Transverse colon (tissue), 4 donors: ENCODE measurements at regions not wholly inside any gene's neighbourhood (a gene's known extent, or its start where the extent isn't known, plus 50 kb on each side); places are given as distances from the start of the nearest gene placed in this dataset.

Experiments
- DNase-seq: peaks from one replicate; pipeline ENCODE4 v3.0.0-alpha.2; 2019
- H3K27ac ChIP-seq, 4 donors: fragments of 200-600 bp; sonication (generic); 2 replicates each; pipeline ENCODE4 v1.5.1; 2016 to 2018; ENCODE audit warnings: inconsistent platforms in 4 of 4
- H3K27me3 ChIP-seq: fragments of 200-600 bp; sonication (generic); 2 replicates; pipeline ENCODE4 v1.5.1; 2017; ENCODE audit warnings: inconsistent platforms
- H3K36me3 ChIP-seq, 4 donors: fragments of 200-600 bp; sonication (generic); 2 replicates each; pipeline ENCODE4 v1.5.1; 2017 to 2019; ENCODE audit warnings: inconsistent platforms in 4 of 4
- H3K4me1 ChIP-seq, 4 donors: fragments of 200-600 bp; sonication (generic); 2 replicates each; pipeline ENCODE4 v1.5.1; 2017 to 2020; ENCODE audit warnings: inconsistent platforms in 4 of 4
- H3K4me3 ChIP-seq, 4 donors: fragments of 200-600 bp; sonication (generic); 1 replicate in 1 of 4; 2 replicates in 3 of 4; pipeline versions ENCODE4 v1.5.1 to v1.6.1; 2017 to 2019; ENCODE audit warnings: inconsistent platforms in 4 of 4
- H3K9me3 ChIP-seq, 2 donors: fragments of 200-600 bp; sonication (generic); 2 replicates each; pipeline ENCODE4 v1.5.1; 2017 to 2019; ENCODE audit warnings: inconsistent platforms in 2 of 2
- EP300 ChIP-seq: sonication (generic); formaldehyde crosslinking; IDR thresholded peaks from one replicate; pipeline ENCODE4 v1.6.1; 2017; ENCODE audit warnings: antibody characterized with exemption, low read depth
- POLR2A ChIP-seq: fragments of 450-650 bp; IDR thresholded peaks from one replicate; pipeline ENCODE4 v1.6.1; 2016; ENCODE audit warnings: antibody characterized with exemption, mild to moderate bottlenecking, moderate library complexity
- POLR2AphosphoS5 ChIP-seq, 3 donors: sonication (generic); formaldehyde crosslinking; IDR thresholded peaks; one replicate each; pipeline ENCODE4 v1.6.1; 2016; ENCODE audit warnings: antibody characterized with exemption in 3 of 3
- WGBS, 2 donors: methylation state at CpG; one replicate each; pipeline ENCODE4 v1.1.5; 2018; ENCODE audit warnings: low coverage in 1 of 2; 5-methylcytosine and 5-hydroxymethylcytosine counted together
- in situ Hi-C, 4 donors: fragments of 200-750 bp; cut with MboI; loops; one replicate each; pipeline versions ENCODE4 v1.15.0 to v1.15.1; 2017; ENCODE audit warnings: low sequenced_read_pairs in 3 of 4, low pct_ligation_motif_present in 1 of 4, low pct_unique_long_range_greater_than_20kb in 1 of 4
- intact Hi-C: fragments of 100-400 bp; cut with DNase I; formaldehyde crosslinking; loops from one replicate; pipeline ENCODE4 v1.15.1; 2023; ENCODE audit warnings: low total_unique reads
- TF ChIP-seq, protein P1 (sequence below), 5 experiments: fragments of 200-600 bp in 3 of 5; fragments of 450-650 bp in 2 of 5; sonication (generic) in 3 of 5; IDR thresholded peaks; 1 replicate in 2 of 5; 2 replicates in 3 of 5; pipeline ENCODE4 v1.5.1; 2016 to 2017; ENCODE audit warnings: antibody characterized with exemption in 5 of 5, inconsistent platforms in 3 of 5, mild to moderate bottlenecking in 2 of 5, moderate library complexity in 1 of 5

DNA sequence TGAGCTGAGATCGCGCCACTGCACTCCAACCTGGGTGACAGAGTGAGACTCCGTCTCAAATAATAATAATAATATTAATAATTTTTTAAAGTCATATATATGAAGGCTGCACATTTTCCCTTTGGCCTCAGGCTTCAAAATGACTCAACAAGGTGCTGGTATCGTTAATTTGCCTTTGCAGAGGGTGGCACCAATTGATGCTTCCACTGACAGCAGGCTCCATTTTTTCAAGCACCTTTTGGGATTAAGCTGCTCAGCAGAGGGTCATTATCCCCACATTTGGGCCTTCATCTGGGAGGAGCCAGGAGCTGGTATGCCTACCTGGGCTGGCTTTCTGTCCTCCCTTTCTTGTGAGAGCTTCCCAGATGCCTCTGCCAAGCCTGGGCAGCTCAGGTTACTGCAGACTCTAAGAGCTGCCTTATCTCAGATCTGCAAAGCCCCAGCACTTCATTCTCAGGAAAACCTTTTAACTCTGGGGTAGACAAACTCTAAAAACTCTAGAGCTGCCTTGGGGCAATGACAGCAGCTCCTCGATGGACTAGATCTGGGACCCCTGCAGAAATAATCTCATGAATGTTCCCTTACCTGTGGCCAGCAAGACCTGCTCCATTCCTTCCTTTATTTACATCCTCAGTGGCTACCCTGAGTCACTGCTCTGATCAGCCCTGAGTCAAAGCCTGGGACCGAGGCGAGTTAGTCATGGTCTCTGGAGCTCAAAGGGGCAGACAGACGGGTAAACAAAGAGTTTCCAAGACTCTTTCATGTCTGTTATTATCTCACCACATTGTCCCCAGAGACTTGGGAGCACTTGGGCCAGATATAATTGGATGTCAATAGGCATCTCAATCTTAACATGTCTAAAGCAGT, 80.0 kb upstream of the EYA2 start:
- Histone ChIP-seq H3K4me1 (peaks cover 0 to 34% (median 13%) of the 10 kb centered on the region in 4 donors), H3K27me3 (peaks cover 43% of the 10 kb centered on the region), H3K9me3 (no peaks in the 10 kb centered on the region), H3K27ac (no peak overlapping the region), H3K36me3 (no peaks in the 10 kb centered on the region), H3K4me3 (no peak overlapping the region)
- no peak for TF ChIP-seq POLR2A
- TF ChIP-seq POLR2AphosphoS5 (IDR thresholded peaks at IDR 0.05): no peak
- no peak for TF ChIP-seq EP300
- TF ChIP-seq, protein P1, sequence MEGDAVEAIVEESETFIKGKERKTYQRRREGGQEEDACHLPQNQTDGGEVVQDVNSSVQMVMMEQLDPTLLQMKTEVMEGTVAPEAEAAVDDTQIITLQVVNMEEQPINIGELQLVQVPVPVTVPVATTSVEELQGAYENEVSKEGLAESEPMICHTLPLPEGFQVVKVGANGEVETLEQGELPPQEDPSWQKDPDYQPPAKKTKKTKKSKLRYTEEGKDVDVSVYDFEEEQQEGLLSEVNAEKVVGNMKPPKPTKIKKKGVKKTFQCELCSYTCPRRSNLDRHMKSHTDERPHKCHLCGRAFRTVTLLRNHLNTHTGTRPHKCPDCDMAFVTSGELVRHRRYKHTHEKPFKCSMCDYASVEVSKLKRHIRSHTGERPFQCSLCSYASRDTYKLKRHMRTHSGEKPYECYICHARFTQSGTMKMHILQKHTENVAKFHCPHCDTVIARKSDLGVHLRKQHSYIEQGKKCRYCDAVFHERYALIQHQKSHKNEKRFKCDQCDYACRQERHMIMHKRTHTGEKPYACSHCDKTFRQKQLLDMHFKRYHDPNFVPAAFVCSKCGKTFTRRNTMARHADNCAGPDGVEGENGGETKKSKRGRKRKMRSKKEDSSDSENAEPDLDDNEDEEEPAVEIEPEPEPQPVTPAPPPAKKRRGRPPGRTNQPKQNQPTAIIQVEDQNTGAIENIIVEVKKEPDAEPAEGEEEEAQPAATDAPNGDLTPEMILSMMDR (IDR thresholded peaks at IDR 0.05): no peak
- intact Hi-C loops: no loop called here
- DNase-seq: no peak
- WGBS, 2 donors: 61 to 68% methylated on average over 2 to 8 of the region's 8 CpGs
- in situ Hi-C loops: no loop called here

GRCh38 chr20:46816097-46816496, 78.5 kb upstream of the EYA2 start:
- in situ Hi-C loops: no loop called here
- peaks cover 28% of the 10 kb centered on the region for H3K27me3 ChIP-seq

GRCh38 chr20:46816886-46817638, 77.6 kb upstream of the EYA2 start:
- H3K27me3 ChIP-seq: peaks cover 18% of the 10 kb centered on the region
- 15 to 27% methylated on average over 7 to 8 of the region's 8 CpGs for WGBS, 2 donors
- H3K9me3 ChIP-seq: no peaks in the 10 kb centered on the region
- no peak for TF ChIP-seq POLR2A
- TF ChIP-seq EP300: no peak
- TF ChIP-seq POLR2AphosphoS5 (IDR thresholded peaks at IDR 0.05): no peak
- TF ChIP-seq, protein P1 (IDR thresholded peaks at IDR 0.05): no peak
- H3K4me1 ChIP-seq: peaks cover 0 to 33% (median 8%) of the 10 kb centered on the region in 4 donors
- no peak for DNase-seq
- no peaks in the 10 kb centered on the region for H3K36me3 ChIP-seq
- H3K4me3 ChIP-seq: no peak overlapping the region
- H3K27ac ChIP-seq: peak overlapping the region; percentile 14 to 62 (median 27)
- intact Hi-C loops (no loop called here), in situ Hi-C loops (no loop called here)

More at GRCh38 chr20:46816097-46816496, 78.5 kb upstream of the EYA2 start:
- Histone ChIP-seq H3K27ac (peak overlapping the region in 1 of 4 donors; percentile 62), H3K36me3 (no peaks in the 10 kb centered on the region), H3K4me3 (no peak overlapping the region), H3K4me1 (peaks cover 0 to 30% (median 11%) of the 10 kb centered on the region in 4 donors), H3K9me3 (no peaks in the 10 kb centered on the region)
- 60% methylated on average over 5 of the region's 5 CpGs for WGBS, 2 donors
- intact Hi-C loops: no loop called here
- DNase-seq: no peak
- TF ChIP-seq EP300 (no peak), POLR2AphosphoS5 (IDR thresholded peaks at IDR 0.05) (no peak), POLR2A (no peak)
- TF ChIP-seq, protein P1 (IDR thresholded peaks at IDR 0.05): no peak

GRCh38 chr20:46820682-46821081, 74.0 kb upstream of the EYA2 start:
- 11 to 32% methylated on average over 1 to 3 of the region's 3 CpGs for WGBS, 2 donors
- no peaks in the 10 kb centered on the region for H3K36me3 ChIP-seq
- no peaks in the 10 kb centered on the region for H3K27me3 ChIP-seq
- DNase-seq: peak; percentile 71
- H3K9me3 ChIP-seq: no peaks in the 10 kb centered on the region
- H3K4me1 ChIP-seq: peaks cover 0 to 53% (median 16%) of the 10 kb centered on the region in 4 donors
- H3K4me3 ChIP-seq: no peak overlapping the region
- no peak for TF ChIP-seq EP300
- TF ChIP-seq, protein P1 (IDR thresholded peaks at IDR 0.05): peak in 1 of 5 experiments; percentile 20
- peak; percentile 50 for TF ChIP-seq POLR2A
- peak in 2 of 3 donors; percentile 10 to 55 for TF ChIP-seq POLR2AphosphoS5 (IDR thresholded peaks at IDR 0.05)
- intact Hi-C loops (no loop called here), in situ Hi-C loops (no loop called here)
- peak overlapping the region in 2 of 4 donors; percentile 64 to 78 for H3K27ac ChIP-seq
